HepG2 (cell line): ENCODE measurements at regions not wholly inside any gene's neighbourhood (a gene's known extent, or its start where the extent isn't known, plus 50 kb on each side); places are given as distances from the start of the nearest gene placed in this dataset.

Source experiments
- ATAC-seq: fragments of 200-7000 bp; cut with Tn5 transposase; 3 replicates; pipeline ENCODE4 v1.9.1; 2020; ENCODE audit warnings: mild to moderate bottlenecking, moderate library complexity
- BruUV-seq: library from RNA; stranded (reverse); fragments of 400-500 nt; replicated peaks from 2 replicates; lab custom pipeline; 2021; lab: Mats Ljungman, UMichigan
- CTCF ChIA-PET: fragments of 300-600 bp; formaldehyde crosslinking; extraction: SDS; loops from one replicate; lab custom pipeline; 2021; ENCODE audit warnings: low total read pairs, inconsistent platforms, low intra/inter-chr PET ratio; lab: Yijun Ruan, JAX
- POLR2A ChIA-PET: fragments of 350-600 bp; sonication (Branson Sonifier 250); formaldehyde crosslinking; loops from one replicate; lab custom pipeline; 2020; ENCODE audit warnings: antibody characterized with exemption, inconsistent platforms; lab: Yijun Ruan, JAX
- DNase-seq: peaks from one replicate; pipeline ENCODE4 v3.0.0-alpha.2; 2015; ENCODE audit warnings: low spot score
- FAIRE-seq: peaks from 3 replicates; lab custom pipeline; 2011; peaks lifted over from hg19 to GRCh38; lab: Jason Lieb, UNC
- H2AFZ ChIP-seq: one replicate; pipeline ENCODE4 v1.6.1; 2011; ENCODE audit warnings: low read length, inconsistent platforms
- H3K27ac ChIP-seq: fragments of 300-600 bp; 3 replicates; pipeline ENCODE4 v1.8.0; 2011; ENCODE audit warnings: mixed run types, mild to moderate bottlenecking, mixed read lengths, low read length, inconsistent platforms; ENCODE audit not compliant: insufficient read depth; ENCODE audit errors: extremely low read length
- H3K27me3 ChIP-seq, 2 experiments: fragments of 200-600 bp in 1 of 2; 2 replicates in 1 of 2; 3 replicates in 1 of 2; pipeline versions ENCODE4 v1.6.0 to v1.8.0; 2011; ENCODE audit warnings: low read length in 2 of 2, mild to moderate bottlenecking in 2 of 2, moderate library complexity in 2 of 2, inconsistent platforms in 1 of 2; ENCODE audit not compliant: insufficient read depth in 2 of 2, control insufficient read depth in 1 of 2
- H3K36me3 ChIP-seq, 2 experiments: fragments of 200-600 bp in 1 of 2; replicated peaks in 1 of 2; 2 replicates in 1 of 2; 3 replicates in 1 of 2; pipeline versions ENCODE4 v1.5.1 to v1.8.0; 2011; ENCODE audit warnings: low read length in 2 of 2, inconsistent platforms in 1 of 2; ENCODE audit not compliant: insufficient read depth in 2 of 2, control insufficient read depth in 1 of 2
- H3K4me1 ChIP-seq: 2 replicates; pipeline ENCODE4 v1.5.1; 2012; ENCODE audit warnings: low read length, inconsistent platforms; ENCODE audit not compliant: insufficient read depth
- H3K4me2 ChIP-seq: 2 replicates; pipeline ENCODE4 v1.6.0; 2011; ENCODE audit warnings: low read depth, low read length, inconsistent platforms
- H3K4me3 ChIP-seq, 3 experiments: fragments of 200-600 bp in 1 of 3; sonication (generic), shearing (Covaris generic) in 1 of 3; replicated peaks in 1 of 3; 2 replicates each; pipeline ENCODE4 v1.5.1; 2011 to 2016; ENCODE audit warnings: low read length in 3 of 3, inconsistent platforms in 2 of 3, low read depth in 2 of 3, mild to moderate bottlenecking in 2 of 3, control low read depth in 1 of 3, mixed read lengths in 1 of 3; ENCODE audit not compliant: insufficient read depth in 1 of 3
- H3K79me2 ChIP-seq: one replicate; pipeline ENCODE4 v1.6.1; 2011; ENCODE audit warnings: low read length, inconsistent platforms; ENCODE audit not compliant: insufficient read depth
- H3K9ac ChIP-seq: 2 replicates; pipeline ENCODE4 v1.6.0; 2011; ENCODE audit warnings: mild to moderate bottlenecking, low read depth, low read length, inconsistent platforms; ENCODE audit not compliant: insufficient read depth
- H3K9me3 ChIP-seq: 2 replicates; pipeline ENCODE4 v1.5.1; 2012; ENCODE audit warnings: mild to moderate bottlenecking, low read length
- H4K20me1 ChIP-seq: 2 replicates; pipeline ENCODE4 v1.6.0; 2011; ENCODE audit warnings: inconsistent platforms, mild to moderate bottlenecking, low read length, moderate library complexity; ENCODE audit not compliant: insufficient read depth
- HNF1A ChIP-seq, 2 experiments: sonication (generic) in 1 of 2; formaldehyde crosslinking in 1 of 2; IDR thresholded peaks; 2 replicates each; pipeline versions ENCODE4 v1.4.0 to v1.6.1; 2016 to 2020; ENCODE audit warnings: borderline replicate concordance in 1 of 2, low read depth in 1 of 2, mild to moderate bottlenecking in 1 of 2, missing genetic modification reagents in 1 of 2
- JUNB ChIP-seq: sonication (generic); formaldehyde crosslinking; IDR thresholded peaks from 2 replicates; pipeline ENCODE4 v1.8.0; 2022; ENCODE audit warnings: missing genetic modification reagents, mild to moderate bottlenecking, borderline replicate concordance
- KDM1A ChIP-seq: IDR thresholded peaks from 2 replicates; pipeline ENCODE4 v1.6.1; 2016; ENCODE audit warnings: missing compliant biosample characterization
- RNF2 ChIP-seq: fragments of 450-650 bp; conservative IDR thresholded peaks from 2 replicates; pipeline ENCODE4 v1.6.1; 2016; ENCODE audit warnings: low read depth
- SUZ12 ChIP-seq: fragments of 150-350 bp; IDR thresholded peaks from 2 replicates; pipeline ENCODE4 v1.6.1; 2014; ENCODE audit warnings: low read depth, low read length
- ZNF639 ChIP-seq: conservative IDR thresholded peaks from 2 replicates; pipeline ENCODE4 v1.6.1; 2018; ENCODE audit warnings: missing genetic modification reagents
- WGBS: methylation state at CpG from one replicate; pipeline ENCODE4 v1.1.6; 2017; ENCODE audit warnings: low lambda C conversion rate; 5-methylcytosine and 5-hydroxymethylcytosine counted together
- in situ Hi-C: cut with HindIII; loops from 2 replicates; pipeline ENCODE4 v1.10.0; 2017; ENCODE audit warnings: low pct_unique_long_range_greater_than_20kb; ENCODE audit not compliant: extremely low pct_ligation_motif_present
- intact Hi-C: fragments of 100-400 bp; cut with micrococcal nuclease; formaldehyde crosslinking; loops from one replicate; pipeline ENCODE4 v1.10.0; 2022; ENCODE audit not compliant: unreplicated experiment

GRCh38 chr4:185896817-185897488 lies 85.0 kb upstream of the SORBS2 start:
- Histone ChIP-seq H4K20me1 (no peaks in the 10 kb centered on the region), H2AFZ (no peak overlapping the region), H3K9me3 (no peaks in the 10 kb centered on the region), H3K27me3 (peaks cover 0 to 3% of the 10 kb centered on the region in 2 experiments; a peak in 2 of 5 replicates), H3K36me3 (no peaks in the 10 kb centered on the region), H3K79me2 (no peaks in the 10 kb centered on the region), H3K9ac (no peak overlapping the region), H3K4me3 (no peak overlapping the region), H3K4me1 (no peaks in the 10 kb centered on the region), H3K4me2 (no peak overlapping the region), H3K27ac (no peak overlapping the region)
- ChIA-PET CTCF (no interaction called here), POLR2A (no interaction called here)
- 69% methylated on average over 11 of the region's 11 CpGs for WGBS
- intact Hi-C loops = no loop called here
- DNase-seq (no peak), FAIRE-seq (no peak), ATAC-seq (no peak)
- TF ChIP-seq JUNB = no peak
- no peak for TF ChIP-seq SUZ12
- no peak for TF ChIP-seq ZNF639
- no peak for TF ChIP-seq HNF1A (IDR thresholded peaks at IDR 0.05; ENCODE audit: low read depth)
- TF ChIP-seq HNF1A (CRISPR knock-in tag; IDR thresholded peaks at IDR 0.05; ENCODE audit: borderline replicate concordance) = no peak
- TF ChIP-seq KDM1A (CRISPR knock-in tag) = no peak
- TF ChIP-seq RNF2 = no peak
- in situ Hi-C loops = no loop called here
- BruUV-seq = no TSS peak
